HL-60 (cell line): ENCODE measurements at regions not wholly inside any gene's neighbourhood (a gene's known extent, or its start where the extent isn't known, plus 50 kb on each side); places are given as distances from the start of the nearest gene placed in this dataset.

Experiments used
- DNase-seq, 2 experiments: peaks; one replicate each; pipeline ENCODE4 v3.0.0-alpha.2; 2010 to 2020; ENCODE audit warnings: low read depth in 1 of 2, low spot score in 1 of 2
- H3K27ac ChIP-seq: fragments of 250-450 bp; sonication (Bioruptor Pico); replicated peaks from 2 replicates; pipeline ENCODE4 v1.5.1; 2020; ENCODE audit warnings: mild to moderate bottlenecking, moderate library complexity
- H3K27me3 ChIP-seq: fragments of 250-450 bp; sonication (Bioruptor Pico); 2 replicates; pipeline ENCODE4 v1.5.1; 2021; ENCODE audit warnings: mild to moderate bottlenecking, moderate library complexity; ENCODE audit not compliant: insufficient read depth, poor library complexity, severe bottlenecking
- H3K4me3 ChIP-seq: replicated peaks from 2 replicates; pipeline ENCODE4 v1.5.1; 2011; ENCODE audit warnings: mild to moderate bottlenecking, control low read depth, low read length; ENCODE audit not compliant: insufficient read depth
- CTCF ChIP-seq: IDR thresholded peaks from one replicate; pipeline ENCODE4 v1.5.1; 2011; ENCODE audit warnings: low read length, control low read depth, inconsistent platforms; ENCODE audit not compliant: insufficient read depth
- GABPA ChIP-seq: IDR thresholded peaks from 2 replicates; pipeline ENCODE4 v1.6.1; 2012; ENCODE audit warnings: low read depth
- POLR2AphosphoS5 ChIP-seq: IDR thresholded peaks from 2 replicates; pipeline ENCODE4 v1.6.1; 2012; ENCODE audit warnings: low read depth
- REST ChIP-seq: IDR thresholded peaks from 2 replicates; pipeline ENCODE4 v1.6.1; 2012; ENCODE audit warnings: low read depth; ENCODE audit not compliant: insufficient replicate concordance
- SPI1 ChIP-seq: IDR thresholded peaks from 2 replicates; pipeline ENCODE4 v1.6.1; 2012; ENCODE audit warnings: low read depth, mild to moderate bottlenecking, borderline replicate concordance

- H3K27ac ChIP-seq = no peak overlapping the region
- H3K4me3 ChIP-seq = no peak overlapping the region
- TF ChIP-seq REST (no peak), SPI1 (no peak), CTCF (no peak), GABPA (no peak), POLR2AphosphoS5 (no peak)
- no peaks in the 10 kb centered on the region for H3K27me3 ChIP-seq
- no peak for DNase-seq
Observed at GRCh38 chr6:99192561-99192960, 156.9 kb downstream of the FAXC start.

GRCh38 chr6:99189823-99190721 is 159.4 kb downstream of the FAXC start:
- TF ChIP-seq GABPA = no peak
- TF ChIP-seq POLR2AphosphoS5 = no peak
- H3K27ac ChIP-seq = no peak overlapping the region
- H3K4me3 ChIP-seq = no peak overlapping the region
- no peaks in the 10 kb centered on the region for H3K27me3 ChIP-seq
- no peak for DNase-seq

GRCh38 chr6:99187429-99187828 is 162.0 kb downstream of the FAXC start:
- no peak overlapping the region for H3K4me3 ChIP-seq
- TF ChIP-seq SPI1 (no peak), POLR2AphosphoS5 (no peak), REST (no peak), CTCF (no peak), GABPA (no peak)
- H3K27ac ChIP-seq = no peak overlapping the region
- no peaks in the 10 kb centered on the region for H3K27me3 ChIP-seq
- no peak for DNase-seq

- TF ChIP-seq POLR2AphosphoS5 (no peak), GABPA (no peak), CTCF (no peak), REST (no peak), SPI1 (no peak)
- DNase-seq = no peak
- H3K27ac ChIP-seq = no peak overlapping the region
- no peak overlapping the region for H3K4me3 ChIP-seq
- no peaks in the 10 kb centered on the region for H3K27me3 ChIP-seq
Observed at GRCh38 chr6:99186417-99186816, 163.1 kb downstream of the FAXC start.
